ENCODE measurements at regions not wholly inside any gene's neighbourhood (a gene's known extent, or its start where the extent isn't known, plus 50 kb on each side); places are given as distances from the start of the nearest gene placed in this dataset.

GRCh38 chr3:187618722-187619121, 51.5 kb downstream of the SST start:
- no peak for TF ChIP-seq CTCF (IDR thresholded peaks at IDR 0.05; ENCODE audit: insufficient read depth, low read length, severe bottlenecking)
- DNase-seq (ENCODE audit: low read depth) (no peak), FAIRE-seq (no peak)
- peaks cover 4% of the 10 kb centered on the region for H3K27me3 ChIP-seq (ENCODE audit: control insufficient read depth, insufficient read depth, low read length)
- no peak overlapping the region for H3K4me3 ChIP-seq (ENCODE audit: low read depth, low read length)
- no peaks in the 10 kb centered on the region for H3K36me3 ChIP-seq (ENCODE audit: control insufficient read depth, insufficient read depth, low read length)

GRCh38 chr3:187617213-187617612, 53.0 kb downstream of the SST start:
- TF ChIP-seq CTCF (IDR thresholded peaks at IDR 0.05; ENCODE audit: insufficient read depth, low read length, severe bottlenecking): no peak
- Histone ChIP-seq H3K27me3 (ENCODE audit: control insufficient read depth, insufficient read depth, low read length) (peaks cover 4% of the 10 kb centered on the region), H3K36me3 (ENCODE audit: control insufficient read depth, insufficient read depth, low read length) (no peaks in the 10 kb centered on the region), H3K4me3 (ENCODE audit: low read depth, low read length) (no peak overlapping the region)
- no peak for DNase-seq (ENCODE audit: low read depth)
- no peak for FAIRE-seq

- DNase-seq (ENCODE audit: low read depth) (peak; percentile 50), FAIRE-seq (no peak)
- Histone ChIP-seq H3K4me3 (ENCODE audit: low read depth, low read length) (no peak overlapping the region), H3K36me3 (ENCODE audit: control insufficient read depth, insufficient read depth, low read length) (no peaks in the 10 kb centered on the region), H3K27me3 (ENCODE audit: control insufficient read depth, insufficient read depth, low read length) (peaks cover 4% of the 10 kb centered on the region)
- TF ChIP-seq CTCF (IDR thresholded peaks at IDR 0.05; ENCODE audit: insufficient read depth, low read length, severe bottlenecking): peak; percentile 72
Measured at GRCh38 chr3:187616307-187616972, 53.8 kb downstream of the SST start.

GRCh38 chr3:187615630-187616029, 54.6 kb downstream of the SST start:
- H3K4me3 ChIP-seq (ENCODE audit: low read depth, low read length): no peak overlapping the region
- TF ChIP-seq CTCF (IDR thresholded peaks at IDR 0.05; ENCODE audit: insufficient read depth, low read length, severe bottlenecking): no peak
- DNase-seq (ENCODE audit: low read depth) (no peak), FAIRE-seq (no peak)
- peaks cover 4% of the 10 kb centered on the region for H3K27me3 ChIP-seq (ENCODE audit: control insufficient read depth, insufficient read depth, low read length)
- no peaks in the 10 kb centered on the region for H3K36me3 ChIP-seq (ENCODE audit: control insufficient read depth, insufficient read depth, low read length)

GRCh38 chr3:187612656-187613055, 57.5 kb downstream of the SST start:
- FAIRE-seq (no peak), DNase-seq (ENCODE audit: low read depth) (no peak)
- no peak for TF ChIP-seq CTCF (IDR thresholded peaks at IDR 0.05; ENCODE audit: insufficient read depth, low read length, severe bottlenecking)
- Histone ChIP-seq H3K36me3 (ENCODE audit: control insufficient read depth, insufficient read depth, low read length) (no peaks in the 10 kb centered on the region), H3K27me3 (ENCODE audit: control insufficient read depth, insufficient read depth, low read length) (peaks cover 4% of the 10 kb centered on the region), H3K4me3 (ENCODE audit: low read depth, low read length) (no peak overlapping the region)

GRCh38 chr3:187610981-187611511, 59.1 kb downstream of the SST start:
- DNase-seq (ENCODE audit: low read depth) (no peak), FAIRE-seq (no peak)
- H3K36me3 ChIP-seq (ENCODE audit: control insufficient read depth, insufficient read depth, low read length): no peaks in the 10 kb centered on the region
- H3K4me3 ChIP-seq (ENCODE audit: low read depth, low read length): no peak overlapping the region
- peaks cover 4% of the 10 kb centered on the region for H3K27me3 ChIP-seq (ENCODE audit: control insufficient read depth, insufficient read depth, low read length)
- TF ChIP-seq CTCF (IDR thresholded peaks at IDR 0.05; ENCODE audit: insufficient read depth, low read length, severe bottlenecking): no peak
